K562 (cell line): ENCODE measurements at regions not wholly inside any gene's neighbourhood (a gene's known extent, or its start where the extent isn't known, plus 50 kb on each side); places are given as distances from the start of the nearest gene placed in this dataset.

Source experiments
- ATAC-seq: fragments of 200-7000 bp; cut with Tn5 transposase; 3 replicates; pipeline ENCODE4 v1.9.1; 2020; ENCODE audit warnings: moderate library complexity
- BruUV-seq: library from RNA; stranded (reverse); fragments of 400-500 nt; replicated peaks from 2 replicates; lab custom pipeline; 2021; lab: Mats Ljungman, UMichigan
- CTCF ChIA-PET: fragments of 300-600 bp; formaldehyde crosslinking; extraction: SDS; loops from one replicate; lab custom pipeline; 2021; ENCODE audit warnings: low intra/inter-chr PET ratio; lab: Yijun Ruan, JAX
- POLR2A ChIA-PET: fragments of 300-600, 350-650 bp; sonication (Branson Sonifier 250); formaldehyde crosslinking; extraction: SDS; loops from one replicate; lab custom pipeline; 2021; ENCODE audit warnings: antibody characterized with exemption, inconsistent platforms; lab: Yijun Ruan, JAX
- DNase-seq, 4 experiments: peaks; one replicate each; pipeline versions ENCODE4 v3.0.0 to v3.0.0-alpha.2; 2011 to 2018; ENCODE audit warnings: low spot score in 3 of 4, mixed read lengths in 3 of 4; ENCODE audit errors: extremely low read depth in 1 of 4
- FAIRE-seq: peaks from 2 replicates; lab custom pipeline; 2011; peaks lifted over from hg19 to GRCh38; lab: Jason Lieb, UNC
- H2AFZ ChIP-seq: 2 replicates; pipeline ENCODE4 v1.6.0; 2011; ENCODE audit warnings: low read depth, low read length, control low read depth, inconsistent platforms
- H3K27ac ChIP-seq: fragments of 200-600 bp; 3 replicates; pipeline ENCODE4 v1.8.0; 2011; ENCODE audit warnings: low read depth, mild to moderate bottlenecking, control low read depth, inconsistent platforms, low read length, moderate library complexity, mixed read lengths; ENCODE audit errors: extremely low read depth
- H3K27me3 ChIP-seq, 2 experiments: fragments of 300-600 bp in 1 of 2; 2 replicates in 1 of 2; 3 replicates in 1 of 2; pipeline versions ENCODE4 v1.6.0 to v1.8.0; 2011; ENCODE audit warnings: inconsistent platforms in 2 of 2, low read length in 2 of 2, mild to moderate bottlenecking in 1 of 2, mixed read lengths in 1 of 2, moderate library complexity in 1 of 2; ENCODE audit not compliant: control insufficient read depth in 2 of 2, insufficient read depth in 2 of 2
- H3K36me3 ChIP-seq: fragments of 300-600 bp; 3 replicates; pipeline ENCODE4 v1.8.0; 2011; ENCODE audit warnings: mild to moderate bottlenecking, low read length, inconsistent platforms; ENCODE audit not compliant: control insufficient read depth, insufficient read depth
- H3K4me1 ChIP-seq, 2 experiments: fragments of 200-600 bp in 1 of 2; replicated peaks in 1 of 2; 2 replicates in 1 of 2; 3 replicates in 1 of 2; pipeline versions ENCODE4 v1.5.1 to v1.8.0; 2011; ENCODE audit warnings: inconsistent platforms in 2 of 2, low read length in 2 of 2, mild to moderate bottlenecking in 1 of 2, mixed read lengths in 1 of 2, moderate library complexity in 1 of 2; ENCODE audit not compliant: control insufficient read depth in 2 of 2, insufficient read depth in 2 of 2
- H3K4me2 ChIP-seq: 2 replicates; pipeline ENCODE4 v1.6.1; 2011; ENCODE audit warnings: low read length, control low read depth, inconsistent platforms, mixed read lengths; ENCODE audit not compliant: insufficient read depth
- H3K4me3 ChIP-seq: fragments of 200-600 bp; sonication (generic), shearing (Covaris generic); 2 replicates; pipeline ENCODE4 v1.5.1; 2016; ENCODE audit warnings: control low read depth, inconsistent platforms
- H3K79me2 ChIP-seq: fragments of 200-600 bp; 3 replicates; pipeline ENCODE4 v1.8.0; 2011; ENCODE audit warnings: low read length, inconsistent platforms; ENCODE audit not compliant: control insufficient read depth, insufficient read depth
- H3K9ac ChIP-seq, 2 experiments: 2 replicates each; pipeline versions ENCODE4 v1.6.0 to v1.6.1; 2011; ENCODE audit warnings: low read depth in 2 of 2, low read length in 2 of 2, control low read depth in 1 of 2, inconsistent platforms in 1 of 2, mild to moderate bottlenecking in 1 of 2, mixed read lengths in 1 of 2; ENCODE audit not compliant: insufficient read depth in 1 of 2
- H3K9me1 ChIP-seq: one replicate; pipeline ENCODE4 v1.6.0; 2011; ENCODE audit warnings: inconsistent platforms, mild to moderate bottlenecking, low read length, moderate library complexity; ENCODE audit not compliant: control insufficient read depth, insufficient read depth
- H3K9me3 ChIP-seq: replicated peaks from 2 replicates; pipeline ENCODE4 v1.5.1; 2011; ENCODE audit warnings: low read depth, low read length, inconsistent platforms; ENCODE audit not compliant: control insufficient read depth, insufficient read depth
- H4K20me1 ChIP-seq: replicated peaks from 2 replicates; pipeline ENCODE4 v1.6.1; 2011; ENCODE audit warnings: low read length, inconsistent platforms, mixed read lengths; ENCODE audit not compliant: control insufficient read depth, insufficient read depth
- BCL6 ChIP-seq: fragments of 250-450 bp; sonication (Bioruptor Pico); IDR thresholded peaks from 2 replicates; pipeline ENCODE4 v1.4.0; 2020
- E2F3 ChIP-seq: fragments of 250-450 bp; sonication (Bioruptor Pico); IDR thresholded peaks from 2 replicates; pipeline ENCODE4 v1.4.0; 2020; ENCODE audit warnings: mild to moderate bottlenecking
- GABPB2 ChIP-seq: fragments of 250-450 bp; sonication (Bioruptor Pico); conservative IDR thresholded peaks from 2 replicates; pipeline ENCODE4 v1.5.1; 2021; ENCODE audit warnings: mild to moderate bottlenecking
- HDAC1 ChIP-seq, 2 experiments: fragments of 450-650 bp; IDR thresholded peaks; 2 replicates each; pipeline ENCODE4 v1.6.1; 2016 to 2017; ENCODE audit warnings: inconsistent platforms in 1 of 2, mild to moderate bottlenecking in 1 of 2, moderate library complexity in 1 of 2
- NCOA6 ChIP-seq: fragments of 450-650 bp; IDR thresholded peaks from 2 replicates; pipeline ENCODE4 v1.6.1; 2017; ENCODE audit warnings: mild to moderate bottlenecking
- NFIC ChIP-seq: fragments of 450-650 bp; IDR thresholded peaks from 2 replicates; pipeline ENCODE4 v1.6.1; 2017; ENCODE audit warnings: mild to moderate bottlenecking, inconsistent platforms
- NR2C1 ChIP-seq, 2 experiments: fragments of 450-650 bp; IDR thresholded peaks; 2 replicates each; pipeline ENCODE4 v1.6.1; 2017; ENCODE audit warnings: mild to moderate bottlenecking in 2 of 2, antibody characterized with exemption in 1 of 2, inconsistent platforms in 1 of 2, missing compliant biosample characterization in 1 of 2, missing genetic modification characterization in 1 of 2
- PML ChIP-seq: IDR thresholded peaks from 2 replicates; pipeline ENCODE4 v1.6.1; 2012; ENCODE audit warnings: low read length, inconsistent platforms
- RREB1 ChIP-seq: fragments of 250-450 bp; sonication (Bioruptor Pico); IDR thresholded peaks from 2 replicates; pipeline ENCODE4 v1.4.0; 2020
- SREBF1 ChIP-seq: fragments of 150-350 bp; IDR thresholded peaks from 2 replicates; pipeline ENCODE4 v1.6.1; 2014; ENCODE audit warnings: antibody characterized with exemption, low read depth, low read length, borderline replicate concordance
- SRSF3 ChIP-seq: fragments of 200-400 bp; formaldehyde crosslinking; IDR thresholded peaks from 2 replicates; pipeline ENCODE4 v1.6.1; 2016; ENCODE audit warnings: mild to moderate bottlenecking, low read length, moderate library complexity; ENCODE audit not compliant: insufficient read depth
- TCF3 ChIP-seq: sonication (generic); formaldehyde crosslinking; IDR thresholded peaks from 2 replicates; pipeline ENCODE4 v1.4.0; 2020; ENCODE audit warnings: mild to moderate bottlenecking, missing genetic modification reagents
- ZNF551 ChIP-seq: fragments of 250-450 bp; sonication (Bioruptor Pico); IDR thresholded peaks from 2 replicates; pipeline ENCODE4 v1.5.0; 2021; ENCODE audit warnings: mild to moderate bottlenecking, moderate library complexity
- ZNF766 ChIP-seq: fragments of 200-800 bp; sonication (Bioruptor generic); conservative IDR thresholded peaks from 2 replicates; pipeline ENCODE4 v1.6.1; 2016; ENCODE audit warnings: missing genetic modification characterization, missing compliant biosample characterization
- WGBS: fragments of 100-300 bp; shearing (Covaris generic); methylation state at CpG from one replicate; pipeline ENCODE4 v1.1.6; 2016; ENCODE audit warnings: low coverage, mixed read lengths; ENCODE audit not compliant: insufficient coverage; ENCODE audit errors: missing lambda C conversion rate; 5-methylcytosine and 5-hydroxymethylcytosine counted together
- in situ Hi-C: fragments of 300-500 bp; cut with MboI; formaldehyde crosslinking; loops from 4 replicates; pipeline ENCODE4 v1.15.0; 2018; ENCODE audit warnings: inconsistent platforms, mixed read lengths
- intact Hi-C: fragments of 100-400 bp; cut with micrococcal nuclease; formaldehyde crosslinking; loops from 2 replicates; pipeline ENCODE4 v1.14.2; 2022
- TF ChIP-seq, protein P1 (sequence below): fragments of 250-450 bp; sonication (Bioruptor Pico); IDR thresholded peaks from 2 replicates; pipeline ENCODE4 v1.8.0; 2021; ENCODE audit warnings: borderline replicate concordance, mild to moderate bottlenecking, moderate library complexity; ENCODE audit not compliant: poor library complexity, severe bottlenecking
- TF ChIP-seq, protein P2 (sequence below): fragments of 450-650 bp; formaldehyde crosslinking; IDR thresholded peaks from 2 replicates; pipeline ENCODE4 v1.4.0; 2020; ENCODE audit warnings: mild to moderate bottlenecking

DNA sequence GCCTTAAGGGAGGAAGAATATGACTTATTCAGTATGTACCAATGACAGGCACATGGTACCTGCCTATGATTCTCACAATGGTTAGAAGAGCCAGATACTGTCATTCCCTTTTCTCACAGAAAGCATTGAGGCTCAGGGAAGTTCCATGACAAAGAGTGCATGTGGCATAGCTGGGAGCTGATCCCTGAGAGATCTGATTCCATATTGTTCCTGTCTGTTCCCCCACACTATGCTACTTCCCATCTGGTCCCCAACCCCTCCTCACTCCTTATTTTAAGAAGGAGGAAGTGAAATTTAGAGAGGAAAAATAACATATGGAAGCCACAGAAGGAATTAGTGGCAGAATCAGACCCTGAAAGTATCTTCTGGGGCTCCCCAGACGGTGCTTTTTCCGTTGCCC, 500.0 kb downstream of the PLPP3 start (continued):
- TF ChIP-seq, protein P1, sequence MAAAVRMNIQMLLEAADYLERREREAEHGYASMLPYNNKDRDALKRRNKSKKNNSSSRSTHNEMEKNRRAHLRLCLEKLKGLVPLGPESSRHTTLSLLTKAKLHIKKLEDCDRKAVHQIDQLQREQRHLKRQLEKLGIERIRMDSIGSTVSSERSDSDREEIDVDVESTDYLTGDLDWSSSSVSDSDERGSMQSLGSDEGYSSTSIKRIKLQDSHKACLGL (CRISPR knock-in tag), result no peak
- no peak for TF ChIP-seq GABPB2 (CRISPR knock-in tag)
- no peak for TF ChIP-seq ZNF766 (CRISPR knock-in tag)
- no peak for TF ChIP-seq HDAC1 (IDR thresholded peaks at IDR 0.05)
- no peak for TF ChIP-seq E2F3 (CRISPR knock-in tag)
- no peak for TF ChIP-seq ZNF551 (CRISPR knock-in tag)

DNA sequence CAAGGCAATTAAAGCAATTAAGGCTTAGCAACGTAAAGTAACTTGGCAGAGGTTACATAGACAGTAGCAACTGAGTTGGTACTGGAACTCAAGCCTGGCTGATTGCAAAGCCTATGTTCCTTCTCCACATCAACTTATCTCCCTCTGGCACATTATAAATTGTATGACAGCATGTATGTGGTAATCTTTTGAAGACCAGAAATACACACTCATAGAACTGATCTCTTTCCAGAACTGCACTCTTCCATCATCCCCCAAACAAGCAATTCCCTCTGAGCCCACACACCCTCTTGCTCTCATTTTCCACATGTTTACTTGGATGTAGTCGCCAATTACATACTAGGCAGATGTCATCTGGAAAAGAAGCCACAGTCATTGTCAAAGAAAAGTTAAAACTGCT, 502.2 kb downstream of the PLPP3 start:
- H3K9ac ChIP-seq, result no peak overlapping the region
- TF ChIP-seq, protein P2, sequence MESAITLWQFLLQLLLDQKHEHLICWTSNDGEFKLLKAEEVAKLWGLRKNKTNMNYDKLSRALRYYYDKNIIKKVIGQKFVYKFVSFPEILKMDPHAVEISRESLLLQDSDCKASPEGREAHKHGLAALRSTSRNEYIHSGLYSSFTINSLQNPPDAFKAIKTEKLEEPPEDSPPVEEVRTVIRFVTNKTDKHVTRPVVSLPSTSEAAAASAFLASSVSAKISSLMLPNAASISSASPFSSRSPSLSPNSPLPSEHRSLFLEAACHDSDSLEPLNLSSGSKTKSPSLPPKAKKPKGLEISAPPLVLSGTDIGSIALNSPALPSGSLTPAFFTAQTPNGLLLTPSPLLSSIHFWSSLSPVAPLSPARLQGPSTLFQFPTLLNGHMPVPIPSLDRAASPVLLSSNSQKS (CRISPR knock-in tag), result no peak
- TF ChIP-seq NR2C1 (IDR thresholded peaks at IDR 0.05) (no peak), NR2C1 (tag; IDR thresholded peaks at IDR 0.05) (no peak), NCOA6 (no peak), TCF3 (CRISPR knock-in tag) (no peak), BCL6 (CRISPR knock-in tag) (no peak), PML (no peak), NFIC (no peak), SREBF1 (no peak), SRSF3 (no peak), RREB1 (CRISPR knock-in tag) (no peak)

More for the DNA sequence above, 502.2 kb downstream of the PLPP3 start:
- no peaks in the 10 kb centered on the region for H3K4me1 ChIP-seq
- DNase-seq (no peak), ATAC-seq (no peak), FAIRE-seq (no peak)
- H4K20me1 ChIP-seq, result no peaks in the 10 kb centered on the region
- H2AFZ ChIP-seq, result no peak overlapping the region
- H3K9me1 ChIP-seq, result no peaks in the 10 kb centered on the region
- H3K4me3 ChIP-seq, result no peak overlapping the region
- H3K79me2 ChIP-seq, result no peaks in the 10 kb centered on the region
- no peaks in the 10 kb centered on the region for H3K9me3 ChIP-seq
- in situ Hi-C loops (no loop called here), intact Hi-C loops (no loop called here)
- no peaks in the 10 kb centered on the region for H3K27me3 ChIP-seq
- CTCF ChIA-PET, result no interaction called here
- 0% methylated on average over 2 of the region's 2 CpGs for WGBS
- H3K27ac ChIP-seq, result no peak overlapping the region
- no TSS peak for BruUV-seq
- H3K4me2 ChIP-seq, result no peak overlapping the region
- H3K36me3 ChIP-seq, result no peaks in the 10 kb centered on the region
- POLR2A ChIA-PET, result no interaction called here
